Stimulated activated CD4-positive, alpha-beta T cell treated with anti-CD3 and anti-CD28 coated beads, TNF-alpha, amount 100 ng/mL, for 48 hours (primary cell): ENCODE measurements at regions not wholly inside any gene's neighbourhood (a gene's known extent, or its start where the extent isn't known, plus 50 kb on each side); places are given as distances from the start of the nearest gene placed in this dataset.

Experiments used
- DNase-seq, 3 donors: peaks; one replicate each; pipeline ENCODE4 v3.0.0-alpha.2; 2020; ENCODE audit warnings: low read depth in 3 of 3

DNA sequence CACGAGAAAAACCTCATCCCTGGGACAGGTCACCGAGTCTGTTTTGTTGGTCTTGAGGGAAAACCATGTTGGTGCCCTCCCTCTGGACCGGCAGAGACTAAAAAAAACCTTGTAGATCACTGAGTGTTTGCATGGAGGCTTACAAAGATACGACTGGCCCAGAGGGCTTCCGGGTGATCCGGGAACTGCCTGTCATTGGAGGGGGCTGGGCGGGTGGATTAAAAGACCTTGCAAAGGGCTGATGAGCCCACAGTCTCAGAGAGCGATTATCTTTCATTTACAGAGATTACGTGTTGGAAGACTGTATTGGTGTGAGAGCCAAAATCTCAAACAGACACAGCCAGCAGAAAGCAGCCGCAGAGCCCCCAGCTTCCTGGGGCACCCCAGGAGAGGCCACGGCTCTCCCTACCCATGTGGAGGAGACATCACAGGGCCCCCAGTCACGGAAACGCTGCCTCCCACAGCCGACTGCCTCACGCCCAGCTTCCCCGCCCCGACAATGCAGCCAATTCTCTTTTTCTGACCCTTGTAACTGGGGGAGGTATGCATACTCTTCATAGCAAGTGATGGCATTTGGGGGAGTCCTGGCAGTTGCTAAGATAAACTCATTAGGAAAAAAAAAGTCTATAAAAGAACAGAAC is 426.4 kb downstream of the CTTN start:
- DNase-seq = no peak

GRCh38 chr11:70825893-70826540 is 426.4 kb downstream of the SHANK2 start:
- no peak for DNase-seq

DNA sequence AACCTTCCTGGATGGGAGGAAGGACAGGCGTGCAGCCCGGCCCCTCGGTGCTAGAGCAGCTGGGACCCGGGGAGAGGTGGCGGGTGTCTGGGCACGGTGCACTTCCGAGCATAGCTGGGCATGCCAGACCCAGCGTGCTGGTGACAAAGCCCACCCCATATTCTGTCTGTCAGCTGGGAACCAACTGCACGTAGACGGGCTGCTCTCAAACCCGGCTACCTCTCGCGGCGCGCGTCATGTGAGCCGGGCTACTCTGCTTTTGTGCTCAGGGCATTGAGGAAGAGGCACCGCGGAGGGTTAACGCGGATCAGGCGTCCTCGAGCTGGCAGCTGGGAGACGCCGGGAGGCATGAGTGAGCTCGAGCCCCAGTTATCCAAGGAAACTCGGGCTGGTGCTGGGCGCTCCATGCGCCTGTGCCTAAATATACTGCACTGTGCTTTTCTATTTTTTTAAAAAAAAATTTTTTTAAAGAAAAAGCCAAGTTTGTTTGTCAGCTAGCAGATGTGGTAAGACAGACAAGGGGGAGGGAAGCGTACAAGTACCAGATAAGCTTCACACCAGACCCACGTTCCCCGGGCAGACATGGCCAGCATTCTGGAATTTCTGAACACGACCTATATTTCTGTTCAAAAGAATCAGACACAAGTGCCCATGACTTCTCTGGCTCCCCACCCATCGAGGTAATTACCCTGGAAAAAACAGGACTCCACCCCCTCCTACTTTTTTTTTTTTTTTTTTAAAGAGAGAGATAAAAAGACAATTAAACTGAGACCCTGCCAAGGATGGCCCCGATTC is 425.6 kb downstream of the SHANK2 start:
- DNase-seq = no peak

- DNase-seq = no peak
Observed at GRCh38 chr11:70828593-70829082, 423.7 kb downstream of the SHANK2 start.

DNA sequence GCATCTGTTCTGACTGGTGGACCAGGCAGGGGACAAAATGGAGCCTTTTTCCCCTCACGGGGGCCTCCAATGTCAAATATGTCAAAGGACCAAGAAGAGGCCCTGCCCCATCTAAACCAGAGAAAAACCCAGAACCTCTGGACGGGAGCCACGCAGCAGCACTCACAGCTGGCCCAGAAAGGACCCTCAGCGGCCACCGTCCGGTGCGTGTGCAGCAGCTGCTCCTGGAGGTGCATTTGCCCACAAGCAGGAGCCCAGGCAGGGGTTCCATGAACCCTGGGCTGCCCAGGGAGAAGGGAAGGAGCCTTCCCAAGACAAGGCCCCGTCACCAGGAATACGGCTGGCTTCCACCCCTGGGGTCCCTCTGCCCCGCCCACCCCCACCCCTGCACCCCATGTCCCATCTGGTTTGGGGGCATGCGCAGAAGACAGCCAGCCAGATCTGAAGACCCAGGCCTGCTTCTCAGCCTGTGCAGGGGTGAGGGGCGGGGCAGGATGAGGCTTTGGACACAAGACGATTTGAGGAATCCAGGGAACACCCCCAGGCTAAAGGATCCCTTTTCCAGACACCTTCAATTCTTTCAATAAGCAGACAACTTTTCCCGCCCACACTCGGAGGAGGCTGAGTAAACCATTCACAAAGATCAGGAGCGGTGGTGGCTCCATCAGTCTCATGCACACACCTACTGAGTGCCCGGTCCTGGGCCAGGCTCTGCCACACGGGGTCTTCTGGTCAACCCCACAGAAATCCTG is 423.1 kb downstream of the SHANK2 start:
- DNase-seq = no peak

DNA sequence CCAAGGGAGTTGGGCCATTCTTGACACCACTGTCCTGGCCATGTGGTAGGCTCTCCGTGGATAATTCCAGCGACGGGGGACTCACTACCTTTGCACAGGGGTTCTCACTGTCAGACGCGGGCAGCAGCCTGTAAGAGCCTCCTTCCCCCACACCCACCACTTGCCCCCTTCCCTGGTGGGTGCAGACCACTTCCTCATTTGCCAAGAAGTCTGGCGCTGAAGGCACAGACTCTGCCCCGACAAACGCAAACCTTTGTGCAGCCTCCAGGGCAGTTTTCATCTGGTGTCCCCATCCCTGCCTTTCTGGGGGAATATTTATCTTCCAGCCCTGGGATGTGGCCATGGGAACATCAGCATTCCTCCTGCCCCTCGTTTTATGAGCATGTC is 422.5 kb downstream of the SHANK2 start:
- DNase-seq = no peak

GRCh38 chr11:70833011-70833410 is 419.4 kb downstream of the SHANK2 start:
- DNase-seq = no peak

DNA sequence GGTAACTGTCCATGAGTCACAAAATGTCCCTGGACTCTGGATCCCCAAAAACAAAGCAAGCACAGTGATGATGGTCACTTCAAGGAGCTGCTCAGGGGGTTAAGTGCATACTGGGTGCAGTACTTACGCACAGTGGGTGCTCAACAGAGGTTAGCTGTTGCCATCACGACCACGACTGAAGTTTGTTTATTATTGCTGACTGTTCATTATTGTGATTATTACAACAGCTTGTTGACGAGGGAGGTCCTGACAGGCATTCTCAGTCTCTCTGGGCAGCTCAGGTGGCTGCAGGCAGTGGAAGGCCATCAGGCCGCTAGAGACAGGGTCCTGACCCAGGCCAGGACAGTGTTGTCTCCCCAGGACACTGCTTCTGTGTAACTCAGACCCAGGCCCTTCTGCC is 418.8 kb downstream of the SHANK2 start:
- no peak for DNase-seq

GRCh38 chr11:70834277-70834940 is 418.0 kb downstream of the SHANK2 start:
- no peak for DNase-seq

GRCh38 chr11:70834984-70835560 is 417.3 kb downstream of the SHANK2 start:
- DNase-seq = no peak

- DNase-seq = no peak
Observed at GRCh38 chr11:70836071-70836470, 416.3 kb downstream of the SHANK2 start.

DNA sequence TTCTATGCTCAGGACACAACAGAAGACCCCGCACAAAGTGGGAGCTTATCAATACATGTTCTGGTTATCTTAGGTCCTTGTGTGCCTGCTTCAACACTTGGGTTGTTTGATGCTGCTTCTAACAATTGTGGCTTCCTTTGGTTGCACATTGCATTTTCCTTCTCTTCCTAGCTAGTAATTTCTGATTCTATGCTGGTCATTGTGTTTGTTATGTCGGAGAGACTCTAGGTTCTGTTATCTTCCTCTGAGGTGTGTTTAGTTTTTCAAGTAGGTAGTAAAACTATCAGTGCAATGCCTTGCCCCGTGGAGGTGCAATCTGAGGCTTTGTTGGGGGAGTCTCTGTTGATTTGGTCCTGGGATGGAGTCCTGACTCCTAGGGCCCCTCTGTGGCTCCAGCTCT is 414.2 kb downstream of the SHANK2 start:
- DNase-seq = no peak

- DNase-seq = no peak
Observed at GRCh38 chr11:70839851-70840250, 412.5 kb downstream of the SHANK2 start.

- DNase-seq = no peak
Observed at GRCh38 chr11:70841264-70841663, 411.1 kb downstream of the SHANK2 start.

- no peak for DNase-seq
Observed at GRCh38 chr11:70842256-70842655, 410.1 kb downstream of the SHANK2 start.

- no peak for DNase-seq
Observed at GRCh38 chr11:70842701-70843100, 409.7 kb downstream of the SHANK2 start.

- DNase-seq = no peak
Observed at GRCh38 chr11:70843906-70844305, 408.5 kb downstream of the SHANK2 start.

- no peak for DNase-seq
Observed at GRCh38 chr11:70844387-70844786, 408.0 kb downstream of the SHANK2 start.

- DNase-seq = no peak
Observed at GRCh38 chr11:70845591-70846041, 406.8 kb downstream of the SHANK2 start.

GRCh38 chr11:70846781-70847655 is 405.4 kb downstream of the SHANK2 start:
- DNase-seq = no peak
